ENCODE measurements at regions not wholly inside any gene's neighbourhood (a gene's known extent, or its start where the extent isn't known, plus 50 kb on each side); places are given as distances from the start of the nearest gene placed in this dataset.
"Not testable (repeated sequence)": the region's sequence is repeated elsewhere in the genome, so short reads cannot be mapped to it uniquely, and the experiment has no call there.

GRCh38 chr2:198917926-198918720, 539.6 kb downstream of the SATB2 start:
- no peak for DNase-seq (ENCODE audit: low read depth in 3 of 3, low spot score in 1 of 3)

- DNase-seq (ENCODE audit: low read depth in 3 of 3, low spot score in 1 of 3) = no peak
Measured at GRCh38 chr2:198917275-198917674, 540.5 kb downstream of the SATB2 start.

- no peak for DNase-seq (ENCODE audit: low read depth in 3 of 3, low spot score in 1 of 3)
Measured at GRCh38 chr2:198916548-198917080, 541.1 kb downstream of the SATB2 start.

- DNase-seq (ENCODE audit: low read depth in 3 of 3, low spot score in 1 of 3) = no peak
Measured at GRCh38 chr2:198913394-198914152, 544.2 kb downstream of the SATB2 start.

- DNase-seq (ENCODE audit: low read depth in 3 of 3, low spot score in 1 of 3) = no peak
Measured at GRCh38 chr2:198909525-198910267, 548.0 kb downstream of the SATB2 start.

GRCh38 chr2:198905881-198906612, 551.7 kb downstream of the SATB2 start:
- DNase-seq (ENCODE audit: low read depth in 3 of 3, low spot score in 1 of 3) = no peak

GRCh38 chr2:198901894-198902293, 555.8 kb downstream of the SATB2 start:
- no peak for DNase-seq (ENCODE audit: low read depth in 3 of 3, low spot score in 1 of 3)

GRCh38 chr2:198900141-198900540, 557.6 kb downstream of the SATB2 start:
- DNase-seq (ENCODE audit: low read depth in 3 of 3, low spot score in 1 of 3) = no peak

- no peak for DNase-seq (ENCODE audit: low read depth in 3 of 3, low spot score in 1 of 3)
Measured at GRCh38 chr2:198890490-198890889, 567.2 kb downstream of the SATB2 start.

- DNase-seq (ENCODE audit: low read depth in 3 of 3, low spot score in 1 of 3) = no peak
Measured at GRCh38 chr2:198883604-198884003, 574.1 kb downstream of the SATB2 start.

GRCh38 chr2:198880986-198881385, 576.8 kb downstream of the SATB2 start:
- no peak for DNase-seq (ENCODE audit: low read depth in 3 of 3, low spot score in 1 of 3)

GRCh38 chr2:198880421-198880820, 577.3 kb downstream of the SATB2 start:
- DNase-seq (ENCODE audit: low read depth in 3 of 3, low spot score in 1 of 3) = no peak

- DNase-seq (ENCODE audit: low read depth in 3 of 3, low spot score in 1 of 3) = no peak
Measured at GRCh38 chr2:198874472-198874858, 583.3 kb downstream of the SATB2 start.

GRCh38 chr2:198873503-198874471, 584.0 kb downstream of the SATB2 start:
- no peak for DNase-seq (ENCODE audit: low read depth in 3 of 3, low spot score in 1 of 3)

GRCh38 chr2:198863655-198864054, 594.1 kb downstream of the SATB2 start:
- DNase-seq (ENCODE audit: low read depth in 3 of 3, low spot score in 1 of 3) = no peak

GRCh38 chr2:198861080-198861479, 596.7 kb downstream of the SATB2 start:
- no peak for DNase-seq (ENCODE audit: low read depth in 3 of 3, low spot score in 1 of 3)

- DNase-seq (ENCODE audit: low read depth in 3 of 3, low spot score in 1 of 3) = no peak
Measured at GRCh38 chr2:198857246-198857645, 600.5 kb downstream of the SATB2 start.

GRCh38 chr2:198855746-198856145, 602.0 kb downstream of the SATB2 start:
- DNase-seq (ENCODE audit: low read depth in 3 of 3, low spot score in 1 of 3) = not testable (repeated sequence)

- no peak for DNase-seq (ENCODE audit: low read depth in 3 of 3, low spot score in 1 of 3)
Measured at GRCh38 chr2:198852248-198852647, 605.5 kb downstream of the SATB2 start.

GRCh38 chr2:198825534-198825933, 632.2 kb downstream of the SATB2 start:
- DNase-seq (ENCODE audit: low read depth in 3 of 3, low spot score in 1 of 3) = no peak

Measured in stimulated activated CD4-positive, alpha-beta T cell treated with anti-CD3 and anti-CD28 coated beads, TNF-alpha, amount 100 ng/mL, for 1 hour (primary cell).